Kidney (tissue), 13 donors: ENCODE measurements at regions not wholly inside any gene's neighbourhood (a gene's known extent, or its start where the extent isn't known, plus 50 kb on each side); places are given as distances from the start of the nearest gene placed in this dataset.

Experiments used
- DNase-seq, 5 donors: peaks; one replicate each; pipeline ENCODE4 v3.0.0-alpha.2; 2013 to 2020
- FAIRE-seq: peaks from 2 replicates; lab custom pipeline; 2012; peaks lifted over from hg19 to GRCh38; lab: Jason Lieb, UNC
- H3K27ac ChIP-seq, 2 donors: one replicate each; pipeline ENCODE4 v1.7.0; 2013; ENCODE audit warnings: low read depth in 2 of 2, low read length in 2 of 2, inconsistent platforms in 1 of 2
- H3K27me3 ChIP-seq: one replicate; pipeline ENCODE4 v1.7.1; 2013; ENCODE audit warnings: low read length, inconsistent platforms; ENCODE audit not compliant: control insufficient read depth, insufficient read depth
- H3K36me3 ChIP-seq, 3 donors: one replicate each; pipeline versions ENCODE4 v1.7.0 to v1.7.1; 2013; ENCODE audit warnings: low read length in 3 of 3, control low read depth in 1 of 3, inconsistent platforms in 1 of 3; ENCODE audit not compliant: insufficient read depth in 3 of 3, control insufficient read depth in 2 of 3
- H3K4me1 ChIP-seq, 3 donors: one replicate each; pipeline versions ENCODE4 v1.7.0 to v1.7.1; 2013; ENCODE audit warnings: low read length in 3 of 3, inconsistent platforms in 1 of 3, low read depth in 1 of 3; ENCODE audit not compliant: control insufficient read depth in 2 of 3, insufficient read depth in 2 of 3
- H3K4me3 ChIP-seq, 3 donors: one replicate each; pipeline versions ENCODE4 v1.7.0 to v1.8.1; 2013; ENCODE audit warnings: low read length in 3 of 3, control low read depth in 1 of 3, inconsistent platforms in 1 of 3
- H3K9ac ChIP-seq, 3 donors: one replicate each; pipeline versions ENCODE4 v1.7.0 to v1.7.1; 2013; ENCODE audit warnings: low read length in 3 of 3, control low read depth in 1 of 3, inconsistent platforms in 1 of 3
- H3K9me3 ChIP-seq, 3 donors: one replicate each; pipeline versions ENCODE4 v1.7.0 to v1.7.1; 2013; ENCODE audit warnings: low read length in 3 of 3, control low read depth in 1 of 3, inconsistent platforms in 1 of 3; ENCODE audit not compliant: control insufficient read depth in 2 of 3, insufficient read depth in 1 of 3
- CTCF ChIP-seq: IDR thresholded peaks from 3 replicates; pipeline ENCODE4 v1.5.1; 2012; ENCODE audit warnings: mild to moderate bottlenecking, moderate library complexity, borderline replicate concordance; ENCODE audit not compliant: insufficient read depth; ENCODE audit errors: extremely low read depth
- intact Hi-C: fragments of 100-400 bp; cut with DNase I; formaldehyde crosslinking; loops from one replicate; pipeline ENCODE4 v1.11.1; 2022
- donor health status: control.
- donor health status: control.
- donor health status: control.
- donor health status: control.
- donor health status: control.
- donor health status: DM: yes; HTN: yes; CAD: no.
- donor health status: Normal renal cell carcinoma (clear cell type).

GRCh38 chr2:174670446-174670845 lies 72.8 kb upstream of the WIPF1 start:
- intact Hi-C loops: no loop called here
- H3K4me1 ChIP-seq: peaks cover 0 to 9% (median 4%) of the 10 kb centered on the region in 3 donors
- no peak for FAIRE-seq
- peaks cover 0 to 8% (median 0%) of the 10 kb centered on the region in 3 donors for H3K9me3 ChIP-seq
- no peaks in the 10 kb centered on the region for H3K36me3 ChIP-seq
- H3K27ac ChIP-seq: no peak overlapping the region
- no peak overlapping the region for H3K4me3 ChIP-seq
- H3K27me3 ChIP-seq: no peaks in the 10 kb centered on the region
- DNase-seq: no peak
- no peak for TF ChIP-seq CTCF
- no peak overlapping the region for H3K9ac ChIP-seq

GRCh38 chr2:174669336-174669735 lies 71.7 kb upstream of the WIPF1 start:
- intact Hi-C loops: no loop called here

GRCh38 chr2:174668075-174668474 lies 70.5 kb upstream of the WIPF1 start:
- Histone ChIP-seq H3K9me3 (peaks cover 0 to 8% (median 0%) of the 10 kb centered on the region in 3 donors), H3K4me3 (no peak overlapping the region), H3K9ac (no peak overlapping the region), H3K27ac (no peak overlapping the region), H3K4me1 (peaks cover 0 to 19% (median 4%) of the 10 kb centered on the region in 3 donors), H3K27me3 (no peaks in the 10 kb centered on the region), H3K36me3 (no peaks in the 10 kb centered on the region)
- FAIRE-seq (no peak), DNase-seq (no peak)
- no peak for TF ChIP-seq CTCF
- intact Hi-C loops: no loop called here

More at GRCh38 chr2:174669336-174669735, 71.7 kb upstream of the WIPF1 start:
- Histone ChIP-seq H3K27me3 (no peaks in the 10 kb centered on the region), H3K27ac (no peak overlapping the region), H3K36me3 (no peaks in the 10 kb centered on the region), H3K9ac (no peak overlapping the region), H3K4me1 (peaks cover 0 to 10% (median 4%) of the 10 kb centered on the region in 3 donors), H3K4me3 (no peak overlapping the region), H3K9me3 (peaks cover 0 to 8% (median 0%) of the 10 kb centered on the region in 3 donors)
- FAIRE-seq (no peak), DNase-seq (no peak)
- no peak for TF ChIP-seq CTCF
